ENCODE measurements at regions not wholly inside any gene's neighbourhood (a gene's known extent, or its start where the extent isn't known, plus 50 kb on each side); places are given as distances from the start of the nearest gene placed in this dataset.

- Histone ChIP-seq H3K27me3 (no peaks in the 10 kb centered on the region), H3K4me2 (no peak overlapping the region), H3K9me3 (peaks cover 14% of the 10 kb centered on the region), H3K36me3 (no peaks in the 10 kb centered on the region), H3K9ac (no peak overlapping the region), H3K27ac (no peak overlapping the region), H3K4me1 (0 out of 2 replicates have a peak, but pooled peaks cover 4% of the 10 kb centered on the region), H3K4me3 (no peak overlapping the region), H4K20me1 (no peaks in the 10 kb centered on the region)
- no peak for TF ChIP-seq Cebpa-rat (IDR thresholded peaks at IDR 0.05)
Observed at GRCh38 chr15:36332301-36332700, 247.1 kb upstream of the CDIN1 start.

- no peak overlapping the region for H3K9ac ChIP-seq
- H3K36me3 ChIP-seq = no peaks in the 10 kb centered on the region
- H3K27me3 ChIP-seq = no peaks in the 10 kb centered on the region
- 0 out of 2 replicates have a peak, but pooled peaks cover 4% of the 10 kb centered on the region for H3K4me1 ChIP-seq
- no peak overlapping the region for H3K27ac ChIP-seq
- H3K4me3 ChIP-seq = no peak overlapping the region
- H3K9me3 ChIP-seq = peaks cover 14% of the 10 kb centered on the region
- no peaks in the 10 kb centered on the region for H4K20me1 ChIP-seq
- no peak overlapping the region for H3K4me2 ChIP-seq
- no peak for TF ChIP-seq Cebpa-rat (IDR thresholded peaks at IDR 0.05)
Observed at GRCh38 chr15:36332896-36333295, 246.5 kb upstream of the CDIN1 start.

DNA sequence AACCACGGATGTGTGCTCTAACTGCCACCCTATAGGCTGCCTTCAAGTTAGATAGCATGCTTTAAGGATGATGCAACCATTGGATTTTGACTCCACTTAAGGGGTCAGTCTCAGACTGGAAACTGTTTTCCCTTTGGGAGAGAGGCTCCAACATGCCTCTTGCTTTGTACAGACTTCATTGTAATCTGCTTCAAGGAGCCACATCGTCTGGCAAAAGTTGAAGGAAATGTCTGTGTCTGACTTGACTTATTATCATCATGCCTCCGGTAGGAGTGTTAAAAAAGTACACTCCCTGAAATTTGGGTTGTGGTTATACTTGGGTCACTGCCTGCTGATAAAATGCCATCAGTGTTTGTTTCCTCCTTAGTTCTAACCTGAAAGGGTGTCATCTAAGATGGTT is 245.4 kb upstream of the CDIN1 start:
- no peak for TF ChIP-seq Cebpa-rat (IDR thresholded peaks at IDR 0.05)
- peaks cover 5% of the 10 kb centered on the region for H3K9me3 ChIP-seq
- no peaks in the 10 kb centered on the region for H4K20me1 ChIP-seq
- H3K4me1 ChIP-seq = 0 out of 2 replicates have a peak, but pooled peaks cover 4% of the 10 kb centered on the region
- no peak overlapping the region for H3K4me3 ChIP-seq
- no peaks in the 10 kb centered on the region for H3K27me3 ChIP-seq
- H3K27ac ChIP-seq = no peak overlapping the region
- H3K4me2 ChIP-seq = peak overlapping the region; percentile 9; the same call in 1 of the 2 replicates
- no peaks in the 10 kb centered on the region for H3K36me3 ChIP-seq
- H3K9ac ChIP-seq = no peak overlapping the region

GRCh38 chr15:36335224-36335623 is 244.2 kb upstream of the CDIN1 start:
- Histone ChIP-seq H3K27me3 (no peaks in the 10 kb centered on the region), H3K4me1 (0 out of 2 replicates have a peak, but pooled peaks cover 4% of the 10 kb centered on the region), H3K4me3 (no peak overlapping the region), H3K9me3 (peaks cover 4% of the 10 kb centered on the region; the same call in 1 of the 2 replicates), H3K9ac (no peak overlapping the region), H3K36me3 (no peaks in the 10 kb centered on the region), H3K27ac (no peak overlapping the region), H3K4me2 (no peak overlapping the region), H4K20me1 (no peaks in the 10 kb centered on the region)
- TF ChIP-seq Cebpa-rat (IDR thresholded peaks at IDR 0.05) = no peak

- no peaks in the 10 kb centered on the region for H3K36me3 ChIP-seq
- TF ChIP-seq Cebpa-rat (IDR thresholded peaks at IDR 0.05) = no peak
- H3K4me2 ChIP-seq = no peak overlapping the region
- no peak overlapping the region for H3K9ac ChIP-seq
- no peaks in the 10 kb centered on the region for H3K27me3 ChIP-seq
- 0 out of 2 replicates have a peak, but pooled peaks cover 4% of the 10 kb centered on the region for H3K4me1 ChIP-seq
- no peak overlapping the region for H3K27ac ChIP-seq
- H3K9me3 ChIP-seq = peaks cover 4% of the 10 kb centered on the region; the same call in 1 of the 2 replicates
- no peak overlapping the region for H3K4me3 ChIP-seq
- no peaks in the 10 kb centered on the region for H4K20me1 ChIP-seq
Observed at GRCh38 chr15:36335659-36336058, 243.8 kb upstream of the CDIN1 start.

GRCh38 chr15:36344887-36345286 is 234.5 kb upstream of the CDIN1 start:
- Histone ChIP-seq H3K36me3 (no peaks in the 10 kb centered on the region), H3K9ac (no peak overlapping the region), H3K4me3 (no peak overlapping the region), H3K9me3 (no peaks in the 10 kb centered on the region), H4K20me1 (no peaks in the 10 kb centered on the region), H3K4me1 (no peaks in the 10 kb centered on the region), H3K27me3 (no peaks in the 10 kb centered on the region), H3K4me2 (no peak overlapping the region), H3K27ac (no peak overlapping the region)
- no peak for TF ChIP-seq Cebpa-rat (IDR thresholded peaks at IDR 0.05)

GRCh38 chr15:36347272-36347858 is 232.1 kb upstream of the CDIN1 start:
- Histone ChIP-seq H3K4me2 (no peak overlapping the region), H4K20me1 (no peaks in the 10 kb centered on the region), H3K4me3 (no peak overlapping the region), H3K9ac (no peak overlapping the region), H3K9me3 (no peaks in the 10 kb centered on the region), H3K27ac (no peak overlapping the region), H3K27me3 (no peaks in the 10 kb centered on the region), H3K4me1 (no peaks in the 10 kb centered on the region), H3K36me3 (no peaks in the 10 kb centered on the region)
- TF ChIP-seq Cebpa-rat (IDR thresholded peaks at IDR 0.05) = no peak

GRCh38 chr15:36356466-36356865 is 223.0 kb upstream of the CDIN1 start:
- peaks cover 53% of the 10 kb centered on the region for H3K4me1 ChIP-seq
- no peaks in the 10 kb centered on the region for H3K9me3 ChIP-seq
- no peaks in the 10 kb centered on the region for H3K36me3 ChIP-seq
- H3K4me3 ChIP-seq = peak overlapping the region; percentile 22; the same call in 1 of the 2 replicates
- TF ChIP-seq Cebpa-rat (IDR thresholded peaks at IDR 0.05) = no peak
- H3K27me3 ChIP-seq = no peaks in the 10 kb centered on the region
- H3K4me2 ChIP-seq = peak overlapping the region; percentile 80
- H4K20me1 ChIP-seq = no peaks in the 10 kb centered on the region
- H3K9ac ChIP-seq = 0 out of 2 replicates have a peak overlapping the region, but pooled peaks have one; percentile 26
- H3K27ac ChIP-seq = peak overlapping the region; percentile 50; the same call in 1 of the 2 replicates

- TF ChIP-seq Cebpa-rat (IDR thresholded peaks at IDR 0.05) = no peak
- peak overlapping the region; percentile 26; the same call in 1 of the 2 replicates for H3K9ac ChIP-seq
- peaks cover 53% of the 10 kb centered on the region for H3K4me1 ChIP-seq
Observed at GRCh38 chr15:36356978-36357601, 222.3 kb upstream of the CDIN1 start.

DNA sequence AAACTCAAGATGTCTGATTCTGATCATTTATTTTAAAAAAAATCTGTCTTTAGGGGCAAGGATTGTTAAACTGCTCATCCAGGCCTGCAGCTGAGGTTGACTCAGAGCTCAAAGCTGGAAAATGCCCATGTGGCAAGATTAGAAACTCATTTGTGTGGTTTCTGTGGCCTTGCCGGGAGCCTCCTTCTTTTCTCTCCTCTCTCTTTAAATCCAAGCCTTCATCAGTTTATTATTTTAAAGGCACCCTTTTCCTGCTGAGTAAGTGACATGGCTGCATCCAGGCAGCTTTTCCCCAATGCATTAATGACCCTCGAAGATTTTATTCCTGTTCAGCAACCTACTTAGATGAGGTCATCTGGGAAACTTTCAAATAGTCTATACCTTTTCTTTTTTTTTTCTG is 221.3 kb upstream of the CDIN1 start:
- H3K4me1 ChIP-seq = peaks cover 53% of the 10 kb centered on the region
- H3K27ac ChIP-seq = peak overlapping the region; percentile 50

More at GRCh38 chr15:36356978-36357601, 222.3 kb upstream of the CDIN1 start:
- H3K27ac ChIP-seq = peak overlapping the region; percentile 50; the same call in 1 of the 2 replicates
- no peaks in the 10 kb centered on the region for H4K20me1 ChIP-seq
- H3K9me3 ChIP-seq = no peaks in the 10 kb centered on the region
- H3K27me3 ChIP-seq = no peaks in the 10 kb centered on the region
- H3K4me2 ChIP-seq = peak overlapping the region; percentile 80
- no peaks in the 10 kb centered on the region for H3K36me3 ChIP-seq
- H3K4me3 ChIP-seq = peak overlapping the region; percentile 22

More for the DNA sequence above, 221.3 kb upstream of the CDIN1 start:
- H3K9me3 ChIP-seq = no peaks in the 10 kb centered on the region
- no peaks in the 10 kb centered on the region for H4K20me1 ChIP-seq
- no peak for TF ChIP-seq Cebpa-rat (IDR thresholded peaks at IDR 0.05)
- no peaks in the 10 kb centered on the region for H3K27me3 ChIP-seq
- peak overlapping the region; percentile 80 for H3K4me2 ChIP-seq
- H3K9ac ChIP-seq = peak overlapping the region; percentile 13; the same call in 1 of the 2 replicates
- peak overlapping the region; percentile 22; the same call in 1 of the 2 replicates for H3K4me3 ChIP-seq
- H3K36me3 ChIP-seq = no peaks in the 10 kb centered on the region
